HG02852 (cell line): ENCODE measurements at regions not wholly inside any gene's neighbourhood (a gene's known extent, or its start where the extent isn't known, plus 50 kb on each side); places are given as distances from the start of the nearest gene placed in this dataset.
"Not testable (repeated sequence)": the region's sequence is repeated elsewhere in the genome, so short reads cannot be mapped to it uniquely, and the experiment has no call there.

Source experiments
- ATAC-seq: cut with Tn5 transposase; IDR thresholded peaks from one replicate; pipeline ENCODE4 v1.9.1; 2021; ENCODE audit warnings: mild to moderate bottlenecking, moderate library complexity; ENCODE audit not compliant: unreplicated experiment

DNA sequence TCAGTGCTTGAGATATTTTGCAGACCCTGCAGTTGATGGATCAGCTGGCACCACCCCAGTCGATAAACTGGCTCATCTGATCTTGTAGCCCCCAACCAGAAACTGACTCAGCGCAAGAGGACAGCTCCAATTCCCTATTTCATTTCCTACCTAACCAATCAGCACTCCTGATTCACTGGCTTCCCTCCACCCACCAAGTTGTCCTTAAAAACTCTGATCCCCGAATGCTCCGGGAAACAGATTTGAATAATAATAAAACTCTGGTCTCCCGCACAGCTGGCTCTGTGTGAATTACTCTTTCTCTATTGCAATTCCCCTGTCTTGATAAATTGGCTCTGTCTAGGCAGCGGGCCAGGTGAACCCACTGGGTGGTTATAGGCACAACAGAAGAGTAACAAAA, 289.4 kb upstream of the SYT1 start:
- not testable (repeated sequence) for ATAC-seq

DNA sequence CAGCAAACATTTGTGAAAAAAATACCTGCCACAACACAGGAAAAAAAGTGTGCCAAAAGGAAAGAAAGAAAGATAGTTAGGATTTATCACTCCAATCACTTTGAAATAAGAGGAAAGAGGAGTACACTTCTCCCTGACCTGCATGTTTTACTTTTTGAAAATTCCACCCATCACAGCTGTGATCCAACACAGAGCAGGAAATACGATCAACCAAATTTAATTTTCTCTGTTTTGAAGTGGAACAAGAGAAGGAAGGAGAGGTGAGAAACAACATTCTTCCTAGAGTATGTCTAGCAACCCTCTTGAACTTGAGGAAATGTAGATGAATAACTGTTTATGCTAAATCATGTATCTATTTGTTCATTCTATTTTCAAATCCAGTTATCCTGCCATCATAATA, 284.7 kb upstream of the SYT1 start:
- no peak for ATAC-seq

DNA sequence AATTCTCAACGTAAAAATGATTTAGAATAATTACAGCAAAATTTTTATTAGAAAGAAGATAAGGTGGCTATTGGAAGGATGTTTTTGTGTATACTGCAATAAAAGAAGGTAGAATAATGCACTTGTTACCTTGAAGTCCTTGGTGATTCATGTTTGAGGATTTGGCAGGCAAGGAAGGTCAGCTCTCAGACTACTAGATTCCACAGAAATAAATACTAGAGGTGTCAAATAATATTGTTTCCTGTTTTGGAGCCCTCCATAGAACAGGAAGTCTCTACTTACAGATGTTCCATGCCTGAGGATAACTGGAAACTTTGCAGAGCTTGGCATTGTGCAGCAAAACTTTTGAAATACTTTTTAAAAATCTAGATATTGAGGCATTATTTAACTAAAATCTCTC, 284.3 kb upstream of the SYT1 start:
- ATAC-seq: no peak

DNA sequence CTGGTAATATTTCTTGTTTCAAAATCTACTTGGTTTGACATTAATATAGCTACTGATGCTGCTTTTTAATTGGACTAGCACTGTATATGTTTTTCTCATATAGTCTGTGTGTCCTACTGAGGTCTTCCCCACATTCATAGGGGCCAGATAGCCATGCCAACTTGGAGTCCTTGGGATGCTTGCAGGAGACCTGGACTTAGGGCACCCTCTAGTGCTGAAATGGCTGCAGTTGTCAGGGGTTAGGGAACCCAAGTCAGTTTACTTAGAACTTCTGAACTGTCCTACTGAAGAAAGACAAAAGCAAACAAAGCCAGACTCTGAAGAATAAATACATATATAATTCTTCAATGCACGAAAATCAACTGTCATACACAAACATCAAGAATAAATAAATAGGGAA, 279.9 kb upstream of the SYT1 start:
- ATAC-seq: no peak

DNA sequence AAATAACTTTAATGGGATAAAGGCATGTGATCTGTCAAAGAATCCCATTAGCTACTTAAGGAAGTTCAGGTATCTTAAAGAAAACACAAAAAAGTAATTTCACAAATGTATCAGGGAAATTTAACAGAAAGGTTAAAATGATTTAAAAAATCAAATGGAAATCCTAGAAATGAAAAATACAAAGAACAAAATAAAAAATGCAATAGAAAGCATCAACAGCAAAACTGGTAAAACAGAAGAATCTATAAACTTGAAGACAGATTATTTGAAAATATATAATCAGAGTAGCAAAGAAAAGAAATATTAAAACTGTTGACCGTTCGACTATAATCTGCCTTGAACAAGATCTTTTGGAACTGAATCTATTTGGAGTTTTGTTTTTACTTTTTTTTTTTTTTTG, 279.4 kb upstream of the SYT1 start:
- ATAC-seq: no peak

DNA sequence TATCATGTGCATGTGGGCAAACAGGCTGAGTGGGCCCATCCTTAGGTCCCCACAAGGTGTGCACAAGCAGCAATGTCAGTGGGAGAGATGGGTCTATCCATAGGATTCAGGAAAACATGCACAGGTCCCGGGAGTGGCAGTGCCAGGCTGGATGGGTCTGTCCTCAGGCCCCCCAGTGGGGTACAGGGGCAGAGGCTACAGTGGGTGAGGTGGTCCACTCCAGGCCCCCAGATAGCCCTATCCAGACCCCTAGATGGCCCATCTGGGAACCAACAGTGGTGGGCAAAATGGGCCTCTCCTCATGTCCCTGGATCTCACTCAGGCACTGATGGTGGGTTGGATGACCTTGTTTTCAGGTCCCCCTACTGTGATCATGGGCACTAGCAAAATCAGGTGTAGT, 277.8 kb upstream of the SYT1 start:
- no peak for ATAC-seq

DNA sequence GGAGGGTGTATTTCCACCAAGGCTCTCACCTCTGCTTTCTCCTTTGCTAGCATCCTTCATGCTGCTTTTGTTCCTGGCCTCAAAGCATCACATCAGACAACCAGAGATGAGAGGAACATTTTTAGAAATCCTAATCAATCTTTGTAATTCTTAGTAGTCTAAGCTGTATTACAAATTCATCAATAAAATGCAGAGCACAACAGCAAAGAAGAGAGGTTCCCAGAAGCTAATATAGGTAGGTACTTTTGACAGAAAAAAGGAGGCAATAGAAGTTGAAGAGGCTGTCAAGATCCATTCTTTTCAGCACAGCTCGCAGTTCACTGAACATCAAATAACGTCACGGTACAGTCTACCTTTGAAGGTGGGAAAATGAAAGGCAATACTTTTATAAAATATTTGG, 265.2 kb upstream of the SYT1 start:
- ATAC-seq: no peak

DNA sequence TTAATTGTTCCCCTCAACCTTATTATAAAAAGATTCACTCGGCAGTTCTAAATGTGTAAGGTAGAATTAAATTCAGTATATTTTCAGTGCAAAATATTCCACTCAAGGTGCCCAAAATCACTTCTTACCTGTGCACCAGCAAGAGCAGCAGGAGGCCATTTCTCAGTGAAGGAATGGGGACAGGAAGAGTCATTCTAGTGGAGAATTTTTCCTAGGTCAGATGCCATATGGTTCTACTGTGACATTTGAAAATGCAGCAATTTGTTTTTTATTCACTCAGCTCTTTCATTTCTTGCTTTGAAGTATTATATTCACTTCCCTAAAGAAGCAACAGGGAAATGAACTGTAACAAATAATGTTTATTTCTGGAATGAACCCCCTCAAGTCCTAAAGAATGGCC, 264.0 kb upstream of the SYT1 start:
- ATAC-seq: no peak

DNA sequence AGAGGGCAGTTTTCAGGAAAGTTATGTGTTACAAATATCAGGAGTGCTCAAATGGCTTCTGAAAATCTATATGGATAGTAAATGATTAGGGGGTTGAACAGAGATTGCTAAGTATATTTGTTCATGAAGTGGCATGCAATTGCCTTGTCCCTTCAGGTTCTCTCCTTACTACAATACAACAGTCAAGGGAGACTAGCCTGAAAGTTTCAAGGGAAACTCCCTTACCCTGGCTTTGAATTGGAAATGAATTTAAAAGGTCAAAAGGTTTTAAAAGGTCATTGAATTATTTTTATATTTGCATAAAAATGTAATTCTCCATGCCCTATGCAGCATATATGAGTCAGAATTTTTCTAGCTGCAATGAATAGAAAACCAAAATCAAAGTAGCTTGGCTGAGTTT, 253.1 kb upstream of the SYT1 start:
- ATAC-seq: no peak

DNA sequence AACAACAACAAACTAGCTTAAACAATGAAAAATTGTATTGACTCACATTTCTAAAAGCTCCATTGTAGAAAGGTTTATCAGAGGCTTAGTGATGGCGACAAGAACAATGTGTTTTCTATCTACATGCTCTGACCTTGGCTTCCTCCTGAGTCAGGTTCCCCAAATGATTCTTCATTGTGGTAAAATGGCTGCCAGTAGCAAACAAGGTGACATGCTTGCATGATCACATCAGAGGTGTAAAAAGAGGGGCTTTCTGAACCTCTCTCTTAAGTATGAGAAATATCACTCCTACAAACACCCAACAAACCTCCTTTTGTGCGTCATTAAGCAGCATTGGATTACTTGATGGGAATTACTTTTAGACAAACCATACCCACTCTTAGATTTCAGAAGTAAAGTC, 252.4 kb upstream of the SYT1 start:
- ATAC-seq: no peak

DNA sequence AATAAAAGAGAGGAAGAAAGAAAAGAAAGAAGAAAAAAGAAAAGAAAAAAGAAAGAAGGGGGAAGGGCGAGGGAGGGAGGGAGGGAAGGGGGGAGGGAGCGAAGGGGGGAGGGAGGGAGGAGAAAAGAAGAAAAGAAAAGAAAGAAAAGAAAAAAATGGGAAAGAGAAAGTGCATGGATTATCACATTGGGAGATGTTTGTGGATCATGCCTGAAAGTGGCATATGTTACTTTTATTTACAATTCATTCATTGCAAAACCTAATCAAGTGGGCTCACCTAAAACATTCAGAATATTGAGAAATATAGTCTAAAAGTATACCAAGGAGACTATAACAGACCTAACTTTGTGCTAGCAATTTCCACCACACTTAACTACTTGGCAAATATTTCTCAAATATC, 246.9 kb upstream of the SYT1 start:
- no peak for ATAC-seq

DNA sequence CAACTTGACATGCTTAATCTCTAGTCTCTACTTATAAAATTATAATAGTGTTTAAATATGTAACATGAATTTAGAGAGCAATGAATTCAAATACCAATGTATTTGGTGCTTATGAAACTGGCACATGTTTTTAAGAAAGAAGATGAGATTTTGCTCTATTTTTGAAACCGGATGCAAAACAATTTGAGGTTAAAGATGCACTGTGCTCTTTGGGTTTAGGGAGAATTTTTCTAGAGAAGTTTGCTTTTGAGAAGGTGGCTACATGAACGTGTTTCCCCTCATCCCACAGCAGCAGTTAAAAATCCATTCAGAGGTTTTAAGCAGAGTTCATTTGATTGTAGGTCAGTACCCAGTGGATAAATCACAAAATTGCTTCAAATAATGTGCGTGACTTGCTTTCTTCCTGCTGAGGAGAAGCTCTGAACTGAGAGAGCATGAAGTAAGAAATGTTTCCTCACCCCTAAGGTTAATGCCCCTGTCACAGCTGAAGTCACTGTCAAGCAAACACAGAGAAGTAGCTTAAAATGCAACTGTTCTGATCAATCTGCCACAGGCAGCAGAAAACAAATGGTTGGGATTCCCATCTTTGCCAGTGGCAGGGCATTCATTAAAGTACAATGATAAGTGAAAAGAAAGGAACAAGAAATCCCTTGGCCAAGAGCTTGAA, 241.9 kb upstream of the SYT1 start:
- no peak for ATAC-seq

DNA sequence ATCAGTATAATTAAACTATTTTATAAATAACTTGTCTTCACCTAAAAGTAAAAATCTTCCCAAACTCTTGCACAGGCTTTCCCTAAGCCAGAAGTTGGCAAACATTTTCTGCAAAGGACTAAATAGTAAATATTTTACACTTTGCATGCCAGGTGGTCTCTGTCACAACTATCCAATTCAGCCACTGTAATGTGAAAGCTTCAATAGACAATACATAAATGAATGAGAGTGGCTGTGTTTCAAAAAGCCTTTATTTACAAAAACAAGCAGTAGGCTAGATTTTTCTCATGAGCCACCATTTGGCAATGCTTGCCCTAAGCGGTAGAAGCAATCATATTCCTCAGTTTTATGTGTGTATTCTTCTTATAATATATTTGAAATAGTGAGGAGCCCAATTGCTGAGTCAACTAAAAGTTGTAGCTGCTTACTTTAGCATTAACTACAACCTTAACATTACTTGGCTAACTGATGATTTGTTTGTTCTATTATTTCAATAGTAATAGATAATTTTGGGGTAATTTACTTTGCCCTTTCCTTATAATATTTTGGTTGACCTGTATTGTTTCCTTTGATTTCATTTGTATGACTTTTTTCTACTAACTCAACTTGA, 236.0 kb upstream of the SYT1 start:
- ATAC-seq: no peak

DNA sequence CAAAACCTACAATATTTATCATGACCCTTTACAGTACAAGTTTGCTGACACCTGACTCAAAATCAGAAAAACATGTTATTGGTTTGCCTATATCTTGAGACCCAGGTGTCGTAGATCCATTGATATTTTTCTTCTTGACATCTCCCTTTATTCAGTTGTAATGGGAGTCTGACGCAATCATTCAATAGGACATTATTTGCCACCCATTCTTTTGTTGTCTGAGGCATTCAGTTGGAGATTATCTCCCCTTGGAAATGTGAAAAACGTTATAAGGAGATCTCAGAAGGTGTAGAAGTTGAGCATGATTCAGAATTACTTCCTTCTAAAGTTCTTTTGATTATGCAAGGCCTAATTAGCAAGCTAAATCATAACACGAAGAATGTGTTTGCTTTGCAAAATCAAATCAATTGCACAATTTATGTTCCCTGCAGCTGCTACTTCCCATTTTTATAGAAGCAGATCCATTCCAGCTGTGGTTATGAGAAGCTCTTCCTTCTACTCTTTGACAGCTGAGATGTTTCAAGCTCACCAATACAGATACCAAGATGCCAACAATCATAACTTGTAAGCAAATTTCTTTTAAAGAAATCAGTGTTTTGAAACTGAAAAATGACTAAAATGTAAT, 228.2 kb upstream of the SYT1 start:
- no peak for ATAC-seq

DNA sequence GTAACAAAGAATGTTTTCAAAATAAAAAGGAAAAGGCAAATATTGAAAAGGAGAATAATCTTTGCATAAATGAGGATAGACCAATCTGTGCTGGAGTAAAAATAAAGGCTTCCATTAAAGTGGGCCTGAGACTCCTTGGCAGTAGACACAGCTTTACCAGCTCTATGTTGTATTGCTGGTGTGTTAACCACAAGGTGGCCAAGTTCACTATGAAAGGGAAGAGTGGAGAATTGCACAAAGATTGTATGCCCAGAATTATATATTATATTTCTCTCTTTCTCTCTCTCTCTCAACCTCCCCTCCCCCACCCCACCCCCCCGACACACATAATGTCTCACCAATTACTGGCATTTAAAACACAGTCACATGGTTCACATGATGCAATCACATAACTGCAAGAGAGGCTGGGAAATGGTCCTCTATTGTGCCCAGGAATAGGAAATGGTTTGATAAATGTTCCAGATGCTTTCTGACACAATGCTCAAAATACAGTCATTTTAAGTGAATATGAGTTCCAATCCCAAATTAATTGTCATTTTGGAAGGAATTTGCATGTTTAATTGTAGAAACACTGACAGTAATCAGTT, 222.6 kb upstream of the SYT1 start:
- ATAC-seq: no peak

DNA sequence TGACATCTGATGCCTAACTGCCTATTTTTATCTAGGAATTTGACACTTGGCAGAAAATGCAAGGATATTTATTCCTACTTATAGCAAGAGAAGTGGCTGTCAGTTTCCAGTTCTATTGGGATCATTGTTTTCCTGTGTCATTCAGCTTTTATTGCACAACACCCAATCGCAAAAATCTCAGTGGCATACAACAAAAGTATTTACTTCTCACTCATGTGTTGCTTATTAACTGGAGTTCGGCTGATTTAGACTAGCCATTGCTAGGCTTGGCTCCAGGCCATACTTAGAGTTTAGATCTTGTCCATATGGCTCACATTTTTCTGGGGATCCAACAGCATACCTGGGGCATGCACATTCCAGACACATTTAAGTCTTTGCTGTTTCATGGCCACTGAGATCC, 218.6 kb upstream of the SYT1 start:
- no peak for ATAC-seq

DNA sequence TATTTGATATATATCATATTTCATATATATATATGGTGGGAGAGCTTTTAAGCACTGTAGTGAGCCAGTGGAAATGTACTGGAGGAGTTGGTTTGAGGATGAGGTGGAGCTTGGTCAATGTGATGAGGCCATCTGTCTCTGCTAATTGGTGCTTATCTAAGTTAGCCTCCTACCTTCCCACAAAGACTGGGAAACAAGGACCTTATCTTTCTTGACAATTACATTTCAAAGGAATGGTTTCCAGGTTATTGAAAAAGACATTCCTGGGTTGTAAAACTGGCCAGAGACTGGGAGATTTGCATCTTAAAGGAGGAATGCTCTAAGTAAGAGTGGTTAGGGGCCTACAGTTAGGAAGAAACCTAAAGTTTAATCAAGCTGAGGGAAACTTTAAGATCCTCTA, 212.8 kb upstream of the SYT1 start:
- ATAC-seq: no peak

DNA sequence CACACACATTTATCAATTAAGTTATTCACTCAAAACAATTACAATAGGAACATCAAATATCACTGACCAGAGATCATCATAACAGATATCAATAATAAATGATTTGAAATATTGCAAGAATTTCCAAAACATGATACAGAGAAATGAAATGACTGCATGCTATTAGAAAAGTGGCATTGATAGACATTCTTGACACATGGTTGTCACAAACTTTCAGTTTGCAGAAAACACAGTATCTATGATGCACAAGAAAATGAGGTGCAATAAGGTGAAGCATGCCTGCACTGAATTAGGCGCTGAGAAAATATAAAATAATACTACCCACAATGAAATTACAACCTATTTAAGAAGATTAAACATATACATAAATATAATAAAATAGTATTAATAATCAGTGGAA, 198.0 kb upstream of the SYT1 start:
- no peak for ATAC-seq

DNA sequence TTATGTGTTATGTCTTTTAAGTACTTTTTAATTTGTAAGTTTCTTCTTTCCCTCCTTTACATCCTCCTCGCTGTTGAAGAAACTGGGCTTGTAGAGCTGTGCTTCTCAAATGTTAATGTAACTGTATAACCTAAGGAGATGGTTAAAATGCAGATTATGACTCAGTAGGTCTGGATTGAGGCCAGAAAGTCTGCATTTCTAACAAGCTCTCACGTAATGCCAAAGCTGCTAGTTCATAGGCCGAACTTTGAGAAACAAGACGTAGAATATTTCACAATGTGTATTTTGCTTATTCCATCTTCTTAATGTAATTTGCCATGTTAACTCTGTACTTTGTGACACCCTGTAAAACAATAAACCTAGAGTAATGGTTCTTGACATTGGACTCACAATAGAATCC, 193.3 kb upstream of the SYT1 start:
- ATAC-seq: no peak

DNA sequence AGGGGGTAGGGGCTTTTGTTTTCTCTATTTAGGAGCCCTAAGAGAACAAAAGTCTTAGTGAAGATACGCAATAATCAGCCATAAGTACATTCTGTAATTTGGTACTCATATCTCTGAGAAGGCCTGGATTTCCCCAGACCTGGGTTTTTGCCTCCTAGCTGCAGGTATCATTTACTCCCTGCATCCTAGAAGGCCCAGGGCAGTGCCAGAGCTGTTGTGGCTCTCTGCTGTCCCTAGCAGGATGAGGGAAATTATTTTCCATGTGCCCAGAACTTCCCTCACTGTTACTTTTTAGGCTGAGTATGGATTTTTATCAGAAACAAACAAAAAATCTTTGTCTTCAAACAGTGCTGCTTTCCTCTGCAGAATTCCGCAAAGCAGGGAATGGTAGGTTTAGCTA, 192.5 kb upstream of the SYT1 start:
- ATAC-seq: no peak

DNA sequence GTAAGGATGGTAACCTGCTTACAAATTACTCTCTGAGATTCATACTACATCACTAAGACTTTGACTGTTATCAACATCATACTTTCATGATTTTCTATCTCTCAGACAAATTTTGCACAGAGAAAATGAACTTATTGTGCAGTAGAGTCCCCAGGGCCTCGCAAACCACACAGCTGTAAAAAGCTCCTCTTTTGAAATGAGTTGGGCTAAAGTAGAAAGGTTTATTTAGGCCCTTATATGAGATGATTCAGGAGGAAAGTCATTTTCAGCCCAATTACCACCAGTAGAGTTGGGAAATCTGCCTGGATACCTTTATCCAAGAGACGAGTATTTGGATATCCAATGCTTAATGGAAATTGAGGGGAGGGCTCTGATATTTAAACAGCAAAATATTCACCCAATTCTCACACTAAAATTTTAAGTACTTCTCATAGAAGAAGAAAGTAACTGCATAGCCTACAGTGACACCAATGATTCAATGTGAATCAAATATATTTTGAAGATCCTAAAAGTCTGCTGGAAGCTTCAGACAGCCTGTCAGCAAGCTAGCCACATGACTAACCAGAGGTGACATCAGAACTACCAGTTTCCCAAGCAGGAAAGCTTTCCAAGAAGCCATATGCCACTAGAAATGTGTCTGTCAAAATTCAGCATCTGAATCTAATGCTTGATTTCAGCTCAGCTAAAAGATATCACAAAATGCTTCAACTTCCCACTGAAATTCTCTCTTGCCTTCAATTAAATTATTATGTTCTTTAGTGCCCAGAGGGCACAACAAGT, 190.1 kb upstream of the SYT1 start:
- no peak for ATAC-seq

DNA sequence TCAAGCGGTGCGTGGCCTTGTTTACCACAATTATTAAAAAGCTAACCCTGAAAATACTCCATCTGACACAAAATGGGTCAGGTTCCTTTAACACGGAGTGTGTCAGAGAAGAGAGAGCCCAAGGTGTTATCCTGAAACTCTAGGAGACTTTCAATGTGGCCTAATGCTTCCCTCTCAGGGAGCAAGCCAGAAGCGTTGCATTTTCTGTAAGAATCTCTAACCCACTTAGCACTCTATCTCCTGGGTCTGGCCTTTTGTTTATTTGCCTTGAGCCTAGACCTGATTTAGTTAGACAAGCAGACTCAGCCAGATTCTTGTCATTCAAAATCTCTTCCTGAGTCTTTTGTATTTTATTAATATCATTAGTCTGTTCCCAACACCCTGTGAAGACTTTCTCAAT, 184.0 kb upstream of the SYT1 start:
- ATAC-seq: no peak
